HL-60 (cell line): ENCODE measurements at regions not wholly inside any gene's neighbourhood (a gene's known extent, or its start where the extent isn't known, plus 50 kb on each side); places are given as distances from the start of the nearest gene placed in this dataset.

Experiments used
- CTCF ChIP-seq: IDR thresholded peaks from one replicate; pipeline ENCODE4 v1.5.1; 2011; ENCODE audit warnings: low read length, control low read depth, inconsistent platforms; ENCODE audit not compliant: insufficient read depth
- GABPA ChIP-seq: IDR thresholded peaks from 2 replicates; pipeline ENCODE4 v1.6.1; 2012; ENCODE audit warnings: low read depth
- POLR2AphosphoS5 ChIP-seq: IDR thresholded peaks from 2 replicates; pipeline ENCODE4 v1.6.1; 2012; ENCODE audit warnings: low read depth
- TF ChIP-seq, protein P1 (sequence below): IDR thresholded peaks from 2 replicates; pipeline ENCODE4 v1.6.1; 2012; ENCODE audit warnings: low read depth; ENCODE audit not compliant: insufficient replicate concordance

- TF ChIP-seq, protein P1, sequence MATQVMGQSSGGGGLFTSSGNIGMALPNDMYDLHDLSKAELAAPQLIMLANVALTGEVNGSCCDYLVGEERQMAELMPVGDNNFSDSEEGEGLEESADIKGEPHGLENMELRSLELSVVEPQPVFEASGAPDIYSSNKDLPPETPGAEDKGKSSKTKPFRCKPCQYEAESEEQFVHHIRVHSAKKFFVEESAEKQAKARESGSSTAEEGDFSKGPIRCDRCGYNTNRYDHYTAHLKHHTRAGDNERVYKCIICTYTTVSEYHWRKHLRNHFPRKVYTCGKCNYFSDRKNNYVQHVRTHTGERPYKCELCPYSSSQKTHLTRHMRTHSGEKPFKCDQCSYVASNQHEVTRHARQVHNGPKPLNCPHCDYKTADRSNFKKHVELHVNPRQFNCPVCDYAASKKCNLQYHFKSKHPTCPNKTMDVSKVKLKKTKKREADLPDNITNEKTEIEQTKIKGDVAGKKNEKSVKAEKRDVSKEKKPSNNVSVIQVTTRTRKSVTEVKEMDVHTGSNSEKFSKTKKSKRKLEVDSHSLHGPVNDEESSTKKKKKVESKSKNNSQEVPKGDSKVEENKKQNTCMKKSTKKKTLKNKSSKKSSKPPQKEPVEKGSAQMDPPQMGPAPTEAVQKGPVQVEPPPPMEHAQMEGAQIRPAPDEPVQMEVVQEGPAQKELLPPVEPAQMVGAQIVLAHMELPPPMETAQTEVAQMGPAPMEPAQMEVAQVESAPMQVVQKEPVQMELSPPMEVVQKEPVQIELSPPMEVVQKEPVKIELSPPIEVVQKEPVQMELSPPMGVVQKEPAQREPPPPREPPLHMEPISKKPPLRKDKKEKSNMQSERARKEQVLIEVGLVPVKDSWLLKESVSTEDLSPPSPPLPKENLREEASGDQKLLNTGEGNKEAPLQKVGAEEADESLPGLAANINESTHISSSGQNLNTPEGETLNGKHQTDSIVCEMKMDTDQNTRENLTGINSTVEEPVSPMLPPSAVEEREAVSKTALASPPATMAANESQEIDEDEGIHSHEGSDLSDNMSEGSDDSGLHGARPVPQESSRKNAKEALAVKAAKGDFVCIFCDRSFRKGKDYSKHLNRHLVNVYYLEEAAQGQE = no peak
- no peak for TF ChIP-seq GABPA
- TF ChIP-seq CTCF = no peak
- no peak for TF ChIP-seq POLR2AphosphoS5
Measured at GRCh38 chr5:154648706-154649105, 106.5 kb upstream of the LARP1 start.
